HCT116 (cell line): ENCODE measurements at regions not wholly inside any gene's neighbourhood (a gene's known extent, or its start where the extent isn't known, plus 50 kb on each side); places are given as distances from the start of the nearest gene placed in this dataset.
A peak's percentile ranks its signal among the peaks of the same experiment; 100 is the strongest.

Source experiments
- EZH2phosphoT487 ChIP-seq: fragments of 200-600 bp; IDR thresholded peaks from 2 replicates; pipeline ENCODE4 v1.6.1; 2018; ENCODE audit warnings: antibody characterized with exemption, borderline replicate concordance
- JUND ChIP-seq: IDR thresholded peaks from 2 replicates; pipeline ENCODE4 v1.6.1; 2012
- POLR2A ChIP-seq: IDR thresholded peaks from 2 replicates; pipeline ENCODE4 v1.7.0; 2011; ENCODE audit warnings: borderline replicate concordance; ENCODE audit not compliant: insufficient read depth, insufficient read length; ENCODE audit errors: extremely low read depth
- POLR2AphosphoS5 ChIP-seq: IDR thresholded peaks from 2 replicates; pipeline ENCODE4 v1.6.1; 2011; ENCODE audit warnings: mild to moderate bottlenecking, low read depth, low read length, moderate library complexity
- RAD21 ChIP-seq: IDR thresholded peaks from 2 replicates; pipeline ENCODE4 v1.6.1; 2012; ENCODE audit warnings: low read depth, mild to moderate bottlenecking
- SIN3A ChIP-seq: IDR thresholded peaks from 2 replicates; pipeline ENCODE4 v1.6.1; 2012; ENCODE audit warnings: low read depth
- SP1 ChIP-seq: IDR thresholded peaks from 2 replicates; pipeline ENCODE4 v1.6.1; 2012; ENCODE audit warnings: low read depth
- TF ChIP-seq, protein P1 (sequence below): IDR thresholded peaks from 2 replicates; pipeline ENCODE4 v1.6.1; 2012; ENCODE audit warnings: low read depth
- TF ChIP-seq, protein P2 (sequence below), 3 experiments: fragments of 200-600 bp in 1 of 3; sonication (generic) in 1 of 3; IDR thresholded peaks in 2 of 3; conservative IDR thresholded peaks in 1 of 3; 2 replicates each; pipeline ENCODE4 v1.5.1; 2012 to 2017; ENCODE audit warnings: low read depth in 2 of 3, low read length in 2 of 3, antibody characterized with exemption in 1 of 3, borderline replicate concordance in 1 of 3, control low read depth in 1 of 3, mild to moderate bottlenecking in 1 of 3, mixed read lengths in 1 of 3, mixed run types in 1 of 3, moderate library complexity in 1 of 3; ENCODE audit not compliant: insufficient read depth in 1 of 3
- TF ChIP-seq, protein P3 (sequence below): IDR thresholded peaks from 2 replicates; pipeline ENCODE4 v1.6.1; 2012
- TF ChIP-seq, protein P4 (sequence below): IDR thresholded peaks from 2 replicates; pipeline ENCODE4 v1.6.1; 2012

DNA sequence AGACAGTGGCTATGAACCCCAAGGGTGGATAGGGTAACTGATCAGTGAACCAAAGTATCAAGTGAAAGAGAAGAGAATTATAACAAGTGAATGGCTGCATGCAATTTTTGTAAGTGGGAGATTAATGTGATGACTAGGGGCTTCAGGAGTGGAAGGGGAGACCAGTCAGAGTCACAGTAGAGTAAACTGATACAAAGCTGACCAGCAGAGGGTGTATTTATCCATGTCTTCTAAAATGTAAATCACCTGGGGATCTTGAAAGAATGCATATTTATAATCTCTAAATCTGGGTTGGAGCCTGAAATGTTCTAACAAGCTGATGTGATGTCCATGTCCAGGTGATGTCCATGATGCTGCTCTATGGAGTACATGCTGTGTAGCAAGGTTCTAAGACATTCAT is 1351.3 kb upstream of the CHAC2 start:
- TF ChIP-seq, protein P1, sequence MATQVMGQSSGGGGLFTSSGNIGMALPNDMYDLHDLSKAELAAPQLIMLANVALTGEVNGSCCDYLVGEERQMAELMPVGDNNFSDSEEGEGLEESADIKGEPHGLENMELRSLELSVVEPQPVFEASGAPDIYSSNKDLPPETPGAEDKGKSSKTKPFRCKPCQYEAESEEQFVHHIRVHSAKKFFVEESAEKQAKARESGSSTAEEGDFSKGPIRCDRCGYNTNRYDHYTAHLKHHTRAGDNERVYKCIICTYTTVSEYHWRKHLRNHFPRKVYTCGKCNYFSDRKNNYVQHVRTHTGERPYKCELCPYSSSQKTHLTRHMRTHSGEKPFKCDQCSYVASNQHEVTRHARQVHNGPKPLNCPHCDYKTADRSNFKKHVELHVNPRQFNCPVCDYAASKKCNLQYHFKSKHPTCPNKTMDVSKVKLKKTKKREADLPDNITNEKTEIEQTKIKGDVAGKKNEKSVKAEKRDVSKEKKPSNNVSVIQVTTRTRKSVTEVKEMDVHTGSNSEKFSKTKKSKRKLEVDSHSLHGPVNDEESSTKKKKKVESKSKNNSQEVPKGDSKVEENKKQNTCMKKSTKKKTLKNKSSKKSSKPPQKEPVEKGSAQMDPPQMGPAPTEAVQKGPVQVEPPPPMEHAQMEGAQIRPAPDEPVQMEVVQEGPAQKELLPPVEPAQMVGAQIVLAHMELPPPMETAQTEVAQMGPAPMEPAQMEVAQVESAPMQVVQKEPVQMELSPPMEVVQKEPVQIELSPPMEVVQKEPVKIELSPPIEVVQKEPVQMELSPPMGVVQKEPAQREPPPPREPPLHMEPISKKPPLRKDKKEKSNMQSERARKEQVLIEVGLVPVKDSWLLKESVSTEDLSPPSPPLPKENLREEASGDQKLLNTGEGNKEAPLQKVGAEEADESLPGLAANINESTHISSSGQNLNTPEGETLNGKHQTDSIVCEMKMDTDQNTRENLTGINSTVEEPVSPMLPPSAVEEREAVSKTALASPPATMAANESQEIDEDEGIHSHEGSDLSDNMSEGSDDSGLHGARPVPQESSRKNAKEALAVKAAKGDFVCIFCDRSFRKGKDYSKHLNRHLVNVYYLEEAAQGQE, result no peak
- TF ChIP-seq SIN3A (no peak), POLR2AphosphoS5 (no peak), POLR2A (no peak), SP1 (no peak), EZH2phosphoT487 (no peak), RAD21 (peak; percentile 63), JUND (no peak)
- TF ChIP-seq, protein P2, sequence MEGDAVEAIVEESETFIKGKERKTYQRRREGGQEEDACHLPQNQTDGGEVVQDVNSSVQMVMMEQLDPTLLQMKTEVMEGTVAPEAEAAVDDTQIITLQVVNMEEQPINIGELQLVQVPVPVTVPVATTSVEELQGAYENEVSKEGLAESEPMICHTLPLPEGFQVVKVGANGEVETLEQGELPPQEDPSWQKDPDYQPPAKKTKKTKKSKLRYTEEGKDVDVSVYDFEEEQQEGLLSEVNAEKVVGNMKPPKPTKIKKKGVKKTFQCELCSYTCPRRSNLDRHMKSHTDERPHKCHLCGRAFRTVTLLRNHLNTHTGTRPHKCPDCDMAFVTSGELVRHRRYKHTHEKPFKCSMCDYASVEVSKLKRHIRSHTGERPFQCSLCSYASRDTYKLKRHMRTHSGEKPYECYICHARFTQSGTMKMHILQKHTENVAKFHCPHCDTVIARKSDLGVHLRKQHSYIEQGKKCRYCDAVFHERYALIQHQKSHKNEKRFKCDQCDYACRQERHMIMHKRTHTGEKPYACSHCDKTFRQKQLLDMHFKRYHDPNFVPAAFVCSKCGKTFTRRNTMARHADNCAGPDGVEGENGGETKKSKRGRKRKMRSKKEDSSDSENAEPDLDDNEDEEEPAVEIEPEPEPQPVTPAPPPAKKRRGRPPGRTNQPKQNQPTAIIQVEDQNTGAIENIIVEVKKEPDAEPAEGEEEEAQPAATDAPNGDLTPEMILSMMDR (IDR thresholded peaks at IDR 0.05 in 2 of 3, conservative IDR thresholded peaks at IDR 0.05 in 1 of 3; ENCODE audit: borderline replicate concordance in 1 of 3, insufficient read depth in 1 of 3, low read depth in 2 of 3, low read length in 2 of 3), result peak in 2 of 3 experiments; percentile 13 to 59; a peak in 4 of 6 replicates
- TF ChIP-seq, protein P3, sequence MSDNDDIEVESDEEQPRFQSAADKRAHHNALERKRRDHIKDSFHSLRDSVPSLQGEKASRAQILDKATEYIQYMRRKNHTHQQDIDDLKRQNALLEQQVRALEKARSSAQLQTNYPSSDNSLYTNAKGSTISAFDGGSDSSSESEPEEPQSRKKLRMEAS, result no peak
- TF ChIP-seq, protein P4, sequence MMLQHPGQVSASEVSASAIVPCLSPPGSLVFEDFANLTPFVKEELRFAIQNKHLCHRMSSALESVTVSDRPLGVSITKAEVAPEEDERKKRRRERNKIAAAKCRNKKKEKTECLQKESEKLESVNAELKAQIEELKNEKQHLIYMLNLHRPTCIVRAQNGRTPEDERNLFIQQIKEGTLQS, result no peak
